PFSK-1 (cell line): ENCODE measurements at regions not wholly inside any gene's neighbourhood (a gene's known extent, or its start where the extent isn't known, plus 50 kb on each side); places are given as distances from the start of the nearest gene placed in this dataset.

Experiments
- FOXP2 ChIP-seq: optimal IDR thresholded peaks from 2 replicates; pipeline ENCODE3; 2011; ENCODE audit warnings: borderline replicate concordance, control low read depth, inconsistent platforms; ENCODE audit not compliant: insufficient read depth; ENCODE audit errors: extremely low read length, extremely low read depth
- POLR2AphosphoS5 ChIP-seq: IDR thresholded peaks from 2 replicates; pipeline ENCODE4 v1.6.1; 2012; ENCODE audit warnings: low read depth, mild to moderate bottlenecking, control low read depth, low read length, moderate library complexity
- SIN3A ChIP-seq: IDR thresholded peaks from 2 replicates; pipeline ENCODE4 v1.6.1; 2012; ENCODE audit warnings: mild to moderate bottlenecking, low read length, moderate library complexity, borderline replicate concordance; ENCODE audit not compliant: insufficient read depth
- TAF1 ChIP-seq: IDR thresholded peaks from 2 replicates; pipeline ENCODE4 v1.6.1; 2012; ENCODE audit warnings: low read length, control low read depth, borderline replicate concordance; ENCODE audit not compliant: insufficient read depth
- TF ChIP-seq, protein P1 (sequence below), 2 experiments: IDR thresholded peaks; 2 replicates each; pipeline versions ENCODE4 v1.6.1 to v1.8.0; 2011 to 2012; ENCODE audit warnings: low read depth in 2 of 2, low read length in 2 of 2, control low read depth in 1 of 2, inconsistent platforms in 1 of 2, mild to moderate bottlenecking in 1 of 2, moderate library complexity in 1 of 2; ENCODE audit not compliant: insufficient read depth in 1 of 2

GRCh38 chr13:74528734-74529513 lies 394.7 kb upstream of the KLF12 start:
- TF ChIP-seq TAF1 (no peak), SIN3A (no peak), FOXP2 (no peak), POLR2AphosphoS5 (no peak)
- TF ChIP-seq, protein P1, sequence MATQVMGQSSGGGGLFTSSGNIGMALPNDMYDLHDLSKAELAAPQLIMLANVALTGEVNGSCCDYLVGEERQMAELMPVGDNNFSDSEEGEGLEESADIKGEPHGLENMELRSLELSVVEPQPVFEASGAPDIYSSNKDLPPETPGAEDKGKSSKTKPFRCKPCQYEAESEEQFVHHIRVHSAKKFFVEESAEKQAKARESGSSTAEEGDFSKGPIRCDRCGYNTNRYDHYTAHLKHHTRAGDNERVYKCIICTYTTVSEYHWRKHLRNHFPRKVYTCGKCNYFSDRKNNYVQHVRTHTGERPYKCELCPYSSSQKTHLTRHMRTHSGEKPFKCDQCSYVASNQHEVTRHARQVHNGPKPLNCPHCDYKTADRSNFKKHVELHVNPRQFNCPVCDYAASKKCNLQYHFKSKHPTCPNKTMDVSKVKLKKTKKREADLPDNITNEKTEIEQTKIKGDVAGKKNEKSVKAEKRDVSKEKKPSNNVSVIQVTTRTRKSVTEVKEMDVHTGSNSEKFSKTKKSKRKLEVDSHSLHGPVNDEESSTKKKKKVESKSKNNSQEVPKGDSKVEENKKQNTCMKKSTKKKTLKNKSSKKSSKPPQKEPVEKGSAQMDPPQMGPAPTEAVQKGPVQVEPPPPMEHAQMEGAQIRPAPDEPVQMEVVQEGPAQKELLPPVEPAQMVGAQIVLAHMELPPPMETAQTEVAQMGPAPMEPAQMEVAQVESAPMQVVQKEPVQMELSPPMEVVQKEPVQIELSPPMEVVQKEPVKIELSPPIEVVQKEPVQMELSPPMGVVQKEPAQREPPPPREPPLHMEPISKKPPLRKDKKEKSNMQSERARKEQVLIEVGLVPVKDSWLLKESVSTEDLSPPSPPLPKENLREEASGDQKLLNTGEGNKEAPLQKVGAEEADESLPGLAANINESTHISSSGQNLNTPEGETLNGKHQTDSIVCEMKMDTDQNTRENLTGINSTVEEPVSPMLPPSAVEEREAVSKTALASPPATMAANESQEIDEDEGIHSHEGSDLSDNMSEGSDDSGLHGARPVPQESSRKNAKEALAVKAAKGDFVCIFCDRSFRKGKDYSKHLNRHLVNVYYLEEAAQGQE (IDR thresholded peaks at IDR 0.05; ENCODE audit: insufficient read depth in 1 of 2, low read depth in 2 of 2, low read length in 2 of 2): no peak

DNA sequence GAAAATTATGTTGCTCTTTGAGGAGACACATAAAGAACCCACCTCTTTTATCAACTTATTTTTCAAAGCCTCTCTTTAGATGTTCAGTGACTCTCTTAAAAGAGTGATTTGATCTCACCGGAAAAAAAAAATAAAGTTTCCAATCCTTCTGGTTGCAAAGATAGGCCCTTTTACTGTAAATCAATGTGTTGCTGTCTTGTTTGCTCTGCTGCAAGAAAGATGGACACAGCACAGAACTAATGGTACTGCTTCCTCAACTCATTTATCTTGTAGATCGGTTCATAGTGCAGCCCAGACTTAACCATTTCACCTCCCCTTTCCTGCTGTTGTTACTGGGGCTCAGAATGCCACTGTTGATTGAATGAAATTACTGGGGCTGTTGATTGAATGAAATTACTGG lies 388.9 kb upstream of the KLF12 start:
- TF ChIP-seq FOXP2 (no peak), POLR2AphosphoS5 (no peak), TAF1 (no peak), SIN3A (no peak)
- TF ChIP-seq, protein P1 (IDR thresholded peaks at IDR 0.05; ENCODE audit: insufficient read depth in 1 of 2, low read depth in 2 of 2, low read length in 2 of 2): no peak

DNA sequence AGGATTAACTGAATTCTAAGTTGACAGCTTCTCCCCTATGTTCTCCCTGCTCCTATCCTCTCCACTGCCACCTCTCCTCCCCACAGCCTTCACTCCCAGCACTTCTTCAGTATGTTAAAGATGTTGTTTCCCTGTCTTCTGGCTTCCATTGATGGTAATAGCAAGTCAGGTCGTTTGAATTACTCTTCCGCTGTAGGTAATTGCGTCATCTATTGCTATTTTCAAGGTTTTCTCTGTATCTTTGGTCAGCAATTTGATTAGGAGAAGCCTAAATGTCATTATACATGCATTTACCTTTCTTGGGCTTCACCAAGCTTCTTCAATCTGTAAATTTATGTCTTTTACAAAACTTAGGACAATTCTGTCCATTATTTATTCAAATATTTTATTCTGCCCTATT lies 377.3 kb upstream of the KLF12 start:
- no peak for TF ChIP-seq FOXP2
- TF ChIP-seq TAF1: no peak
- TF ChIP-seq, protein P1 (IDR thresholded peaks at IDR 0.05; ENCODE audit: insufficient read depth in 1 of 2, low read depth in 2 of 2, low read length in 2 of 2): no peak
- no peak for TF ChIP-seq SIN3A
- no peak for TF ChIP-seq POLR2AphosphoS5

DNA sequence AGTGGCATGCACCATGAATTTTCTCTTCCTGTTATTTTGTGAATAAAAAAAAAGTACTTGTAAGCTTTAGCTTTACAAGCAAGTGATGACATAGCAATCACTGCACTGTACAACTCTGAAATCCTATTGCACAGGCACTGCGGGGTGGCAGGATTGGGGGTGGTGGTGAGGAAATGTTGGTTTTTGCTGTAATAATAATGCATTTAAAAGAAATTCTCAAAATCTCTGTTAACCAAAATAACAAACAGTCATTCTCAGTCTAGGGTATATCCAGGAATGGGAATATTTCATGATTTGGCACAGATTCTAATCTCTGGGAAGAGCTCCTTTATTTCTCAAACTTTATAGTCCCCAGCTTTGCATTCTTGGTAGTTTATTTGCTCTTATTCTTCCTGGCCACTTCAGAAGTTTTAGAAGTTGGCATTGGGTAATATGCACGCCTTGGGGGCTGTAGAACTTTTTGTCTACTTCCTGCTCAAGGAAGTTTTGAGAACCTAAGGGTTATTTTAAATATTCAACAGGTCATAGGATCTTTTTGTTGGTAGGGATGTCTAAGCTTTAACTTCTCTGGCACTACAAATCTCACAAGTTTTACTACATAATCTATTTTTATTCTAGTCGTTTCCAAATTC lies 353.0 kb upstream of the KLF12 start:
- no peak for TF ChIP-seq SIN3A
- TF ChIP-seq FOXP2: no peak
- no peak for TF ChIP-seq POLR2AphosphoS5
- no peak for TF ChIP-seq TAF1
- TF ChIP-seq, protein P1 (IDR thresholded peaks at IDR 0.05; ENCODE audit: insufficient read depth in 1 of 2, low read depth in 2 of 2, low read length in 2 of 2): no peak

- TF ChIP-seq SIN3A (no peak), FOXP2 (no peak), POLR2AphosphoS5 (no peak), TAF1 (no peak)
- TF ChIP-seq, protein P1 (IDR thresholded peaks at IDR 0.05; ENCODE audit: insufficient read depth in 1 of 2, low read depth in 2 of 2, low read length in 2 of 2): no peak
Observed at GRCh38 chr13:74485757-74486156, 351.6 kb upstream of the KLF12 start.
